GM20000 (cell line): ENCODE measurements at regions not wholly inside any gene's neighbourhood (a gene's known extent, or its start where the extent isn't known, plus 50 kb on each side); places are given as distances from the start of the nearest gene placed in this dataset.
A peak's percentile ranks its signal among the peaks of the same experiment; 100 is the strongest.

Experiments used
- DNase-seq: peaks from one replicate; pipeline ENCODE4 v3.0.0; 2012; ENCODE audit warnings: low spot score
- TF ChIP-seq, protein P1 (sequence below): IDR thresholded peaks from 2 replicates; pipeline ENCODE4 v1.5.1; 2012; ENCODE audit warnings: mild to moderate bottlenecking, control low read depth; ENCODE audit errors: extremely low read depth, missing control alignments

GRCh38 chr6:99129835-99130234, 182.1 kb upstream of the FBXL4 start:
- no peak for DNase-seq
- TF ChIP-seq, protein P1, sequence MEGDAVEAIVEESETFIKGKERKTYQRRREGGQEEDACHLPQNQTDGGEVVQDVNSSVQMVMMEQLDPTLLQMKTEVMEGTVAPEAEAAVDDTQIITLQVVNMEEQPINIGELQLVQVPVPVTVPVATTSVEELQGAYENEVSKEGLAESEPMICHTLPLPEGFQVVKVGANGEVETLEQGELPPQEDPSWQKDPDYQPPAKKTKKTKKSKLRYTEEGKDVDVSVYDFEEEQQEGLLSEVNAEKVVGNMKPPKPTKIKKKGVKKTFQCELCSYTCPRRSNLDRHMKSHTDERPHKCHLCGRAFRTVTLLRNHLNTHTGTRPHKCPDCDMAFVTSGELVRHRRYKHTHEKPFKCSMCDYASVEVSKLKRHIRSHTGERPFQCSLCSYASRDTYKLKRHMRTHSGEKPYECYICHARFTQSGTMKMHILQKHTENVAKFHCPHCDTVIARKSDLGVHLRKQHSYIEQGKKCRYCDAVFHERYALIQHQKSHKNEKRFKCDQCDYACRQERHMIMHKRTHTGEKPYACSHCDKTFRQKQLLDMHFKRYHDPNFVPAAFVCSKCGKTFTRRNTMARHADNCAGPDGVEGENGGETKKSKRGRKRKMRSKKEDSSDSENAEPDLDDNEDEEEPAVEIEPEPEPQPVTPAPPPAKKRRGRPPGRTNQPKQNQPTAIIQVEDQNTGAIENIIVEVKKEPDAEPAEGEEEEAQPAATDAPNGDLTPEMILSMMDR = no peak

- no peak for DNase-seq
- TF ChIP-seq, protein P1 = no peak
These were observed 174.0 kb upstream of the FBXL4 start for GRCh38 chr6:99121748-99122147.

DNA sequence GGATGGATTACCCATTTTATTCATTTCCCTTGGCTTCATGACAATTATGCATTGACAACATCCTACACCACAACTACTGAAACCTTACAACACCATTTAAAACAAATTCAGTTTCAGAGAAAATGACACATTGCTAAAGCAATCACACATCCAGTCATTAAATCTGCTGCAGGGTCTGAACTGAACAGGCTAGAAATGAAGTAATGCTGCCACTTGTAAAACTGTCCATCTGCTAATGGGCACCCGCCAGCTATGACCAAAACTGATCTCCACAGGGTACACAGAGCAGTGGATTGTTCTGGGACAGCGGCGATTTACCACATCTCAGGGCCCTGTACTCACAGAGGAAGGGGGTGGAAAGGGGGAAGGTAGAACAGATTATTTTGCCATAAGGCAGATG, 172.9 kb upstream of the FBXL4 start:
- DNase-seq = no peak
- TF ChIP-seq, protein P1 = no peak

DNA sequence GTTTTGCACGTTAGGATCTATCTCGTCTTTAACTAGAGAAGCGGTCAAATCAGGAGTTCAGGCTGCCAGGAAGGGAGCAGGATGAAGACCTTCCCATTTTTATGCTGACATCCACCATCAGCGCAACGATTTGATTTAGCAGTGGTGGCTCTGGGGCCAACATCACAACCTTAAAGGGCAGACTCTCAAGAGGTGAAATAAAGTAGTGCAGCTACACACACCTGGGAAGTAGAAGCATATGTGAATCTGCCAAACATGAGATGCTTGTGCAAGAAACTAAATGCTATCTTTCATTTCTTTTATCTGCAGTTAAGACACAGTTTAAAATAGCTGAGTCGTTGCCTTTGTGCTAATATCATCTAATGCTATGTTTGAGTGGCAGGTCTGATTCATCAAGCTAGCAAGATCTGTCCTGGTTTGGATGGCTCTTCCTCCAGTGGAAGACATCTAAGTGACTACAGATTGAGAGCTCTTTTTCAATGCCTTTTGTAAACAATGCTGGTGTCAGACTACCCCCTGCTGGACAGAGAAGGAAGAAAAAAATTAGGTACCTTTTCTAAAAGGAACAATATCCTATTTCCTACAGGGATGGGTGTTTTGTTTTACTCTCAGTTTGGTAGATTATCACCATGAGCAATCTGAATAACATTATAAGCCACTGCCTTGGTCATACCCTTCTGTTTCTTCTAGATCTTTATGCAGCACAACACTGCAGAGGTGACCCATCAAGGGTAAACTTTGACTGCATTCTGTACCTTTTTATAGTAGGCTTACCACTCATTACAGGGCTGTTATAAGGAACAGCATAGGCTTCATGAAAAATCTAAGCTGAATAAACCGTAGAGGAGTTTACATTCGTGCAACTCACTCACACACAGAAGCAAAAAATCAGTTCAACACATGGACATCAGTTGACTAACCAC, 171.6 kb upstream of the FBXL4 start:
- peak; percentile 50 for DNase-seq
- TF ChIP-seq, protein P1 = peak; percentile 47

GRCh38 chr6:99114769-99115406, 167.1 kb upstream of the FBXL4 start:
- TF ChIP-seq, protein P1 = no peak

DNA sequence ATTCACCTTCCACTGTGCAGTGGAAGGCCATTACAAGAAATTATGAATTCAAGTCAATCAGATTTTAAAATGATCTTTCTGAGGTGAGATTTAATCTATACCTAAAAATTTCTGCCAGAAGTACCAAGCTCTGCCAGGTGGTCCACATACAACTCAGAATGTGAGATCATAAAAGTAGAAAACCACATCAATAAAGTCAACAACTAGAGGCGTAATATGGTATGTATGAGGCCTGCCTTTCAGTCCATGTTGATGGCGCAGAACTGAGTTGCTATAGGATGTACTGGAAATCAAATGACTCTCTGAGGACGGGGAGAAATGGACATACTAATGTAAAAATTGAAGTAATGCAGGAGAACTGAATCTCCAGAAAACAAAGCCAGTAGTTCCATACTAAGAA, 163.8 kb upstream of the FBXL4 start:
- TF ChIP-seq, protein P1 = no peak
- DNase-seq = no peak

More at GRCh38 chr6:99114769-99115406, 167.1 kb upstream of the FBXL4 start:
- DNase-seq = no peak

- no peak for DNase-seq
- TF ChIP-seq, protein P1 = no peak
These were observed 162.3 kb upstream of the FBXL4 start for GRCh38 chr6:99110029-99110428.
